Hepatocyte (in vitro differentiated cells): ENCODE measurements at regions not wholly inside any gene's neighbourhood (a gene's known extent, or its start where the extent isn't known, plus 50 kb on each side); places are given as distances from the start of the nearest gene placed in this dataset.

ENCODE experiments used
- DNase-seq: peaks from one replicate; pipeline ENCODE4 v3.0.0-alpha.2; 2016; ENCODE audit warnings: low spot score
- H2AFZ ChIP-seq: fragments of 200-600 bp; sonication (generic); 2 replicates; pipeline ENCODE4 v1.6.0; 2016; ENCODE audit warnings: antibody characterized with exemption, mild to moderate bottlenecking
- H3K27ac ChIP-seq: fragments of 200-600 bp; sonication (generic); 2 replicates; pipeline ENCODE4 v1.5.1; 2016; ENCODE audit warnings: mild to moderate bottlenecking
- H3K27me3 ChIP-seq: fragments of 200-600 bp; sonication (generic); 2 replicates; pipeline ENCODE4 v1.6.1; 2016
- H3K36me3 ChIP-seq: fragments of 200-600 bp; sonication (generic); replicated peaks from 2 replicates; pipeline ENCODE4 v1.5.1; 2016; ENCODE audit warnings: low read depth; ENCODE audit not compliant: insufficient read depth
- H3K4me1 ChIP-seq: fragments of 200-600 bp; sonication (generic); 2 replicates; pipeline ENCODE4 v1.5.1; 2016; ENCODE audit warnings: mild to moderate bottlenecking, moderate library complexity; ENCODE audit not compliant: insufficient read depth
- H3K4me2 ChIP-seq: fragments of 200-600 bp; sonication (generic); 2 replicates; pipeline ENCODE4 v1.6.0; 2016
- H3K4me3 ChIP-seq: fragments of 200-600 bp; sonication (generic); 2 replicates; pipeline ENCODE4 v1.5.1; 2016; ENCODE audit warnings: mild to moderate bottlenecking
- H3K79me2 ChIP-seq: fragments of 200-600 bp; sonication (generic); 2 replicates; pipeline ENCODE4 v1.6.0; 2017; ENCODE audit warnings: mild to moderate bottlenecking
- H3K9me2 ChIP-seq: fragments of 200-600 bp; sonication (generic); replicated peaks from 2 replicates; pipeline ENCODE4 v1.6.0; 2017; ENCODE audit warnings: mild to moderate bottlenecking; ENCODE audit not compliant: insufficient read depth
- H3K9me3 ChIP-seq: fragments of 200-600 bp; sonication (generic); 2 replicates; pipeline ENCODE4 v1.5.1; 2016; ENCODE audit warnings: low read depth, mild to moderate bottlenecking
- H4K20me1 ChIP-seq: fragments of 200-600 bp; sonication (generic); 2 replicates; pipeline ENCODE4 v1.6.0; 2016; ENCODE audit warnings: mild to moderate bottlenecking; ENCODE audit not compliant: insufficient read depth, poor library complexity, severe bottlenecking
- EZH2 ChIP-seq: fragments of 200-600 bp; sonication (generic); IDR thresholded peaks from 2 replicates; pipeline ENCODE4 v1.6.1; 2016; ENCODE audit warnings: antibody characterized with exemption, mild to moderate bottlenecking, borderline replicate concordance
- EZH2phosphoT487 ChIP-seq: fragments of 200-600 bp; sonication (generic); IDR thresholded peaks from one replicate; pipeline ENCODE4 v1.6.1; 2018; ENCODE audit warnings: antibody characterized with exemption, mild to moderate bottlenecking, low read depth, moderate library complexity; ENCODE audit not compliant: unreplicated experiment, severe bottlenecking
- WGBS: methylation state at CpG from one replicate; pipeline ENCODE4 v1.1.6; 2016; ENCODE audit warnings: low lambda C conversion rate; ENCODE audit errors: missing lambda C conversion rate; 5-methylcytosine and 5-hydroxymethylcytosine counted together
- TF ChIP-seq, protein P1 (sequence below): fragments of 200-600 bp; sonication (generic); IDR thresholded peaks from 2 replicates; pipeline ENCODE4 v1.5.1; 2016; ENCODE audit warnings: antibody characterized with exemption, mild to moderate bottlenecking; ENCODE audit not compliant: poor library complexity

DNA sequence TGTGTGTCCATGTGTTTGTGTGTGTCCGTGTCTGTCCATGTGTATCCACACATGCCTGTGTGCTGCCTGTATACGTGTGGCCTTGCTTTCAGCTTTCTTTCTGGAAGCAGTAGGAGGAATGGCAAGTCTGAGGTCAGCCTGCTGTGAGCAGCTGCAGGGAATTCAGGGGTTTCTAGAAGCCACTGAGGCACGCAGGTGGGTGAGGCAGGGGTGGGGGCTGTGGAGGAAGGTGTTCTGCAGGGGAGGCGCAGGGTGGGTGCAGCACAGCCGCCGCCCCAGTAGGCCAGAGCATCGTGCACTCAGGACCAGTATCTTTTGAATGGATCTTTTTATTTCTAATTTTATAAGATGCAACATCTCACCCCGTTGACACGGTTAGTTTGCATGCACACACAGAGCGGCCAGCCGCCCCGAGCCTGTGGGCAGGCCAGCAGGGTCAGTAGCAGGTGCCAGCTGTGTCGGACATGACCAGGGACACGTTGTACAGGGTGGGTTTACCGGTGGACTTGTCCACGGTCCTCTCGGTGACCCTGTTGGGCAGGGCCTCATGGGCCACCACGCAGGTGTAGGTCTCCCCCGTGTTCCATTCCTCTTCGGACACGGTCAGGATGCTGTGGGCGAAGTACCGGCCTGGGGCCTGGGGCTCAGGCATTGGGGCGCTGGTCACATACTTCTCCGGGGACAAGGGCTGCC lies 327.7 kb downstream of the TMEM121 start:
- WGBS = 86% methylated on average over 25 of the region's 25 CpGs
- H2AFZ ChIP-seq = no peak overlapping the region
- no peaks in the 10 kb centered on the region for H3K4me1 ChIP-seq
- no peaks in the 10 kb centered on the region for H3K79me2 ChIP-seq
- no peaks in the 10 kb centered on the region for H4K20me1 ChIP-seq
- no peaks in the 10 kb centered on the region for H3K9me2 ChIP-seq
- no peaks in the 10 kb centered on the region for H3K9me3 ChIP-seq
- H3K27ac ChIP-seq = no peak overlapping the region
- H3K27me3 ChIP-seq = no peaks in the 10 kb centered on the region
- no peak for DNase-seq
- TF ChIP-seq, protein P1, sequence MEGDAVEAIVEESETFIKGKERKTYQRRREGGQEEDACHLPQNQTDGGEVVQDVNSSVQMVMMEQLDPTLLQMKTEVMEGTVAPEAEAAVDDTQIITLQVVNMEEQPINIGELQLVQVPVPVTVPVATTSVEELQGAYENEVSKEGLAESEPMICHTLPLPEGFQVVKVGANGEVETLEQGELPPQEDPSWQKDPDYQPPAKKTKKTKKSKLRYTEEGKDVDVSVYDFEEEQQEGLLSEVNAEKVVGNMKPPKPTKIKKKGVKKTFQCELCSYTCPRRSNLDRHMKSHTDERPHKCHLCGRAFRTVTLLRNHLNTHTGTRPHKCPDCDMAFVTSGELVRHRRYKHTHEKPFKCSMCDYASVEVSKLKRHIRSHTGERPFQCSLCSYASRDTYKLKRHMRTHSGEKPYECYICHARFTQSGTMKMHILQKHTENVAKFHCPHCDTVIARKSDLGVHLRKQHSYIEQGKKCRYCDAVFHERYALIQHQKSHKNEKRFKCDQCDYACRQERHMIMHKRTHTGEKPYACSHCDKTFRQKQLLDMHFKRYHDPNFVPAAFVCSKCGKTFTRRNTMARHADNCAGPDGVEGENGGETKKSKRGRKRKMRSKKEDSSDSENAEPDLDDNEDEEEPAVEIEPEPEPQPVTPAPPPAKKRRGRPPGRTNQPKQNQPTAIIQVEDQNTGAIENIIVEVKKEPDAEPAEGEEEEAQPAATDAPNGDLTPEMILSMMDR = no peak
- TF ChIP-seq EZH2 (no peak), EZH2phosphoT487 (no peak)
- H3K36me3 ChIP-seq = no peaks in the 10 kb centered on the region
- no peak overlapping the region for H3K4me2 ChIP-seq
- H3K4me3 ChIP-seq = no peak overlapping the region

DNA sequence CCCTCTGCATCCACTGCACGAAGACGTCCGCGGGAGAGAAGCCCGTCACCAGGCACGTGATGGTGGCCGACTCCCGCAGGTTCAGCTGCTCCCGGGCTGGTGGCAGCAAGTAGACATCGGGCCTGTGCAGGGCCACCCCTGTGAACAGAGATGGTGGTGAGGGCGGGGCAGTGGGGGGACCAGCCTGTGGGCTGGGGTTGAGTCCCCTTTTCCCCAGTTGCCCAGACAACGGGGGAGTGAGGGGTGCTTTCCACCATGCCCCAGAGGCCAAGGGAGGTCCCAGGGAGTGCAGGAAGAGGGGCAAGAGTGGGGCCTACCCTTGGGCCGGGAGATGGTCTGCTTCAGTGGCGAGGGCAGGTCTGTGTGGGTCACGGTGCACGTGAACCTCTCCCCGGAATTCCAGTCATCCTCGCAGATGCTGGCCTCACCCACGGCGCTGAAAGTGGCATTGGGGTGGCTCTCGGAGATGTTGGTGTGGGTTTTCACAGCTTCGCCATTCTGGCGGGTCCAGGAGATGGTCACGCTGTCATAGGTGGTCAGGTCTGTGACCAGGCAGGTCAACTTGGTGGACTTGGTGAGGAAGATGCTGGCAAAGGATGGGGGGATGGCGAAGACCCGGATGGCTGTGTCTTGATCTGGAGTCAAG lies 328.3 kb downstream of the TMEM121 start:
- no peak for DNase-seq
- no peak overlapping the region for H3K4me3 ChIP-seq
- H3K36me3 ChIP-seq = no peaks in the 10 kb centered on the region
- no peaks in the 10 kb centered on the region for H3K9me2 ChIP-seq
- no peaks in the 10 kb centered on the region for H3K79me2 ChIP-seq
- no peaks in the 10 kb centered on the region for H3K27me3 ChIP-seq
- WGBS = 89% methylated on average over 26 of the region's 26 CpGs
- H3K27ac ChIP-seq = no peak overlapping the region
- H3K4me2 ChIP-seq = no peak overlapping the region
- no peaks in the 10 kb centered on the region for H3K4me1 ChIP-seq
- H3K9me3 ChIP-seq = no peaks in the 10 kb centered on the region
- no peaks in the 10 kb centered on the region for H4K20me1 ChIP-seq
- no peak for TF ChIP-seq EZH2
- TF ChIP-seq, protein P1 = no peak
- no peak for TF ChIP-seq EZH2phosphoT487
- no peak overlapping the region for H2AFZ ChIP-seq

DNA sequence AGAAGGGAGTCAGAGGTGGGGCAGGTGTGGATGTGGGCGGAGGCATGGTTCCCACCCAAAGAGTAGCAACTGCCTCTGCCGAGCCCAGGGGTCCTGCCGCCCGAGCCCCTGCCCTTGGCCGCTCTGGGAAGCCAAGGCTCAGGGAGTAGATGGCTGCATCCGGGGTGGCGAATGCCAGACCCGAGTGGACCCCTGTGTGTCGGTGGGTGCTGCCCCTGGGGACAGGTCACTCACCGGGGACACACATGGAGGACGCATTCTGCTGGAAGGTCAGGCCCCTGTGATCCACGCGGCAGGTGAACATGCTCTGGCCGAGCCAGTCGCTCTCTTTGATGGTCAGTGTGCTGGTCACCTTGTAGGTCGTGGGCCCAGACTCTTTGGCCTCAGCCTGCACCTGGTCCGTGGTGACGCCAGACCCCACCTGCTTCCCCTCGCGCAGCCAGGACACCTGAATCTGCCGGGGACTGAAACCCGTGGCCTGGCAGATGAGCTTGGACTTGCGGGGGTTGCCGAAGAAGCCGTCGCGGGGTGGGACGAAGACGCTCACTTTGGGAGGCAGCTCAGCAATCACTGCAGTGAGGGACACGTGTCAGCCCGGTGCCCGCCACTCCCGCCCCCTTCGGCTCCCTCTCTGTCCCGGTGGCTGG lies 329.0 kb downstream of the TMEM121 start:
- Histone ChIP-seq H3K36me3 (no peaks in the 10 kb centered on the region), H3K4me2 (no peak overlapping the region), H3K27me3 (no peaks in the 10 kb centered on the region), H3K79me2 (no peaks in the 10 kb centered on the region), H3K4me3 (no peak overlapping the region), H3K27ac (no peak overlapping the region), H3K9me3 (no peaks in the 10 kb centered on the region), H3K9me2 (no peaks in the 10 kb centered on the region), H4K20me1 (no peaks in the 10 kb centered on the region), H3K4me1 (no peaks in the 10 kb centered on the region), H2AFZ (no peak overlapping the region)
- TF ChIP-seq EZH2phosphoT487 (no peak), EZH2 (no peak)
- TF ChIP-seq, protein P1 = no peak
- 88% methylated on average over 33 of the region's 35 CpGs for WGBS
- DNase-seq = no peak
